GM21367 (cell line): ENCODE measurements at regions not wholly inside any gene's neighbourhood (a gene's known extent, or its start where the extent isn't known, plus 50 kb on each side); places are given as distances from the start of the nearest gene placed in this dataset.
"Not testable (repeated sequence)": the region's sequence is repeated elsewhere in the genome, so short reads cannot be mapped to it uniquely, and the experiment has no call there.

Source experiments
- ATAC-seq: cut with Tn5 transposase; IDR thresholded peaks from one replicate; pipeline ENCODE4 v1.9.1; 2021; ENCODE audit not compliant: unreplicated experiment

DNA sequence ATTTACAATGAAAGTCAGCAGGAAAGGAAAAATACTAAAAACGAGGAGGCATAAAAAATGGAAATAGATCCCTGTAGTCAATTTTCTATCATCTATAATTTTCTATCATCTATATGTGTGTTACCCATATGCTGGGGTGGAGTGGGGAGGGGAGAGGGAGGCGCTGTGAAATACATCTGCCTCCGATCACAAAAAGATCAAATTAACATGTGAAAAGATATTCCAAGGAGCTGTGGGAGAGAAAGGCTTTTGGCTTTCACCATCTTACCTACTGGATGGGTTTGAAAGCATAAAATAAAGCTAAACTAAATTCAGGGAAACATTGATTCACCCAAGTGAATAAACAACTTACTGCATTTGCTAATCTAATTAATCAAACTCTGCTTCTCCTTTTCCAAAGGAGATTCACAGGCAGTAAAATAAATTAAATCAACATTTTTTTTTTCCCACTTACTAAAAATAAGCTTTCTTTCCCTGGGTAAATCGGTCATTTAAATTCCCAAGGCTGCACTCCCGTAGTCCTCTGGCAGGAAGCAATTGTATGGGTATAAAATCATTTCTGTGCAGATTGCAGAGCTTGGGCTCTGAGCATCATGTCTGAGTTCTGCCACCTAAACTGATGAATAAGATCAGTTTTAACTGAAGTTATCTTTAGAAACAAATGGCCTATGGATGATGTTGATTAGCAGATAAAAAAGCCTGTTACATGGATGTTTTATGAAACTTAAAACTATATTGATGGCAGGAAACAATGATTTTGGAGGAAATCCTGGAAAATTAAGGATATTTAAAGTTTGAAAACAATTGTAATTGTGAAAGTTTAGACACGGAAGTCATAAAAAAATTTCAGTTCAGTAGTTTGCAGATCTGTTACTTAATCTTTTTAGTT is 147.9 kb downstream of the SOX4 start:
- no peak for ATAC-seq

DNA sequence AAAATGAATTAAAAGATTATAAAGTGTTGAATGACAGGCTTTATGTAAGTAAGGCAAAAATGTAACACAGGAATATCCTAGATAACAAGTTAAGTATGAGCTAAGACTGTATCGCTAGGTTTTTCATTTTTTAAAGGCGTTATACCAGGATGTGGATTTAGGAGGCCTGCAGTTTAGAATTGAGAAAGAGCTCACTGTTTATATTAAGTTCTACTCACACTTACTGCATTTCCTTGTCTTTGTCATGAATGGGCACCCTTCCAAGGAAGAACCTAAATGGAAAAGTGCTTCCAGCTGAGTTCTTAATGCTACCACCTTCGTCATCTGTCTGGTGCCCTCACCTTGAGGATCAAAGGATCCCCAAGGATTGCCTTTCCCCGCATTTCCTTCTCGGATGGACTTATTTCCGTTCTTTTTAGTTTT is 148.7 kb downstream of the SOX4 start:
- ATAC-seq: no peak

DNA sequence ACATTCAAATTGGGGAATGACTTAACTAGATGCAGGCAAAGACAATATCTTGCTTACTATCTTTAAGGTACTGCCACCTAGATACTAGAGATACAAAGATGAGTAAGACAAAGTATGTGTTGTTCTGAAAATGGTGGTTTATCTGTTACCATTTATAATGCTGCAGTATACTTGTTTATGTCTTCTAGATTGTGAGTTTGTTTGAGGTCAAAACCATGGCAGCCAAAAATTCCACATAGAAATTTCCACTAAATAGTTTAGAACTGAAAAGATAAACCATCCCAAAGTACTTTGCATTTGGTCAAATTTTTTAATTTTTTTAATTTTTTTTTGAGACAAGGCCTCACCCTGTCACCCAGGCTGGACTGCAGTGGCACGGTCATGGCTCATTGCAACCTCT is 150.8 kb downstream of the SOX4 start:
- no peak for ATAC-seq

DNA sequence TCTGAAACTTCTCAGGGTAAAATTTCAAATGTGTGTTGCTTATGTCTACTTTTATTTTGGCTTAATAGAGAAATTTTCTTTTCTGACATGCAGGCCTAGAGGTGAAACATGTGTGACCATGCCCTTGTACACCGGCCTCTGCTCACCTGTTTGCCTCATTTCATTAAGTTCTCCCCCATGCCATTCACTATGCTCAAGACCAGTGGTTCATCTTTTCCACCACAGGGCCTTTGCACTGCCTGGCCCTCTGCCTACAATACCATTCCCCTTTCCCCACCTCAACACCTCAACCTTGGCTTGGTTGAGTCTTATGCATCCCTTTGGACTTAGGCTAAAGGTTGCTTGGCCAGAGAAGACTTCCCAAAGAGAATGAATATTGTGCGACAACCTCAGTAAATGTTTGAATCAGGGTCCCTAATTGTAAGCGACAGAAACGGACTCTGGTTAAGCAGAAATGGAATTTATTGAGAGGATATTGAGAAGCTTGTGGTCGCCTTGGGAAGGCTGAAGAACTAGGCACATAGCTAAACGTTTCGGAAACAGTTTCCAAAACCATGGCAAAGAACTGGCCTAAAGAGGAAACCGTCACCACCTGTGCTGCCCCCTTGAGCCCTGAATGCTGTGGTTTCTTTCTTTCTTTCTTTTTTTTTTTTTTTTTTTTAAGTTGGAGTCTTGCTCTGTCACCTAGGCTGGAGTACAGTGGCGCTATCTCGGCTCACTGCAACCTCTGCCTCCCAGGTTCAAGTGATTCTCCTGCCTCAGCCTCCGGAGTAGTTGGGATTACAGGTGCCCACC is 152.2 kb downstream of the SOX4 start:
- no peak for ATAC-seq

DNA sequence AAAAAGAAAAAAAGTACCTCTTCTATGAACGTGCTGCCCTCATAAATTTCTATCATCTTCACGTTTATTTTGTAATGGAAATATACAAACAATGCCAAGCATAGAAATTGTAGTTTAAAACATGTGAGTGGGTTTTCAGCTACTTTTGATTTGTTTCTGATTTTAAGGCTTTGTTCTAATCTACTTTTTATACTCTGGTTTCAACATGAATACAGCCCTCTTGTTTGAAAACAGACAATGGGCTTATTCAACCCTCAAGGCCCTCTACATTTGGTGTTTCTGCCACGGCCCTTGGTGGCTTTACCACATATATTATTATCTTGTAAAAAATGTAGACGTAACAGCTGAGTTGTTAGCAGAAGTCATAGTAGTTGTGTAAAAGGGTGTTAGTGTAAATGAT is 153.9 kb downstream of the SOX4 start:
- ATAC-seq: no peak

DNA sequence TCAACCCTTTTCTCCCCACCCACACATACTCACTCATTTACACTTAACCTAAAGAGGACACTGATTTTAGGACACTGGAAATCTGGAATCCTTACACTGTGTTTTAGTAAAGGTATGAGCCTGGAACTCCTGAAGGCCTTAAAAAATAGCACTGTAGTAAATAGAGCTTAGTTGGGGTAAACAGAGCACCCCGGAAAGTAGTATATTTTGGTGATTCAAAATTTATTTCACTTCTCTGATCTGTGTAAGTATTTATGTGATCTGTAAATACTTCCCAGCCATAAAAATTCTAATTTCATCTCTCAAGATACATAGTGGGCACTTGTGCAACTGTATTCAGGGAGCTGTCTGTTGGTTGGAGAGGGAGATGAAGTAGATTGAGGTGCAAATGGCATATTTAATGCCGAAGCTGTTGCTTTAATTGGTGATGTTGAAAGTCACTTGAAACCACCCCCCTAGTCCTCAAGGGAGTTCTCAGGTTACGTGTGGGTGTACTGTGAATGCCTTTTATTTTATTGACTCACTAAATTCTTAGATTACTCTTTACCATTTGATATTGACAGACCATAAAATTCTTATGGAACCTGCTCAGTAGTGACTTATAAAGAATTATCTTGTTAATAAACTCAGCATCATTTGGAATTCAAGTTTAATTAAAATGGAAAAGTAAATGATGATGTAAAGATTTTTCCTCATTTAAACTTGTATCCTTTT is 154.9 kb downstream of the SOX4 start:
- ATAC-seq: no peak

DNA sequence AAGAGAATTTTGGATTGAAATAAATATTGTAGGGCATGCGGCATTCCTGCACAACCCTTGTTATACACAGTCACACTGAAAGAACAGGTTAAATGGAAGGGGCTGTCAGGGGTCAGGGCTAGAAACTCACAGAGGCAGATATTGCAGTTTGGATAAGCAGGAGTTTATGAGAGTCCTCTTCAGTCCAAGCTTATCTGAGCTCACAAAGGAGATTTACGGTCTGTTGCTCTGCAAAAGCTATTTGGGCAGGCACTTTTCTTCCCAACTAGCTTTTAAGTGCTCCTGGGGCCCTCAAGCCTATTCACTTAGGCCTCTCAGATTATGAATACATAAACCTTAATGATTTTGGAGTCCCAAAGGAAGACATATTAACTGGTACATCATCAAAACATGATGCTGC is 156.2 kb downstream of the SOX4 start:
- no peak for ATAC-seq

DNA sequence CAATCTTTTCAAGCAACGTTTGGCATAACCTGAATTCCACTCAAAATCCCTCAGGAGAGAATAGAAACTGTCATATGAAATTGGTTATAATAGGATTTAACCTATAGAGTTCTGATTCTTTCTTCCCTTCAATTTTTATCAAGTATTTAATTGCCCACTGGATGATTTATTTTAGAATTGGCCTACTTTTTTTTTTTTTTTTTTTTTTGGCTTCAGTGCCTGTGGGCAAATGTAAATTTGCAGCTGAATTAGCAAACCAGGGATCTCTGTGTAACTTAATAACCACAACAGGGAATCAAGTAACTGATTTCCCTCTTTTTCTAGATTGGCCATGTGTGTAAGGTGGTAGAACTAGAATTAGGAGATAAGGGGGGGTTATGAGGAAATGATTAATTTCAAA is 157.0 kb downstream of the SOX4 start:
- ATAC-seq: no peak

DNA sequence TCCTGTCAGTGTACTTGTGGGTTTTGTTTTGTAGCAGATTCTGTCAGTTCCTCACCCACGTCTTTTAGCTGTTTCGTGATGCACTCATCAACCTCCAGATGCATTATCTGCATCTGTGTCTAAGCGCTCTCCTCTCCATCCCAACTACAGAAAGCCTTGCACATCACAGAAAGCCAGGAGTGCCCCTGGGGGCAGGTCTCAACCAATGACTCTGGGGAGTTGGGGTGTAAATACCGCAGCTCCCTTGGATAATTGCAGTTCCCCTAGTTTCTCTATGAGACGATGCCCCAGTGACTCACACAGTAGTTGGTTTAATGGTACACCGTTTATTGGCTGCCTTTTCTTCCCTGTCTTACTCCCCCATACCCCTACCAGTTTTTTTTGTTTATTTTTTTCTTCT is 158.1 kb downstream of the SOX4 start:
- ATAC-seq: no peak

DNA sequence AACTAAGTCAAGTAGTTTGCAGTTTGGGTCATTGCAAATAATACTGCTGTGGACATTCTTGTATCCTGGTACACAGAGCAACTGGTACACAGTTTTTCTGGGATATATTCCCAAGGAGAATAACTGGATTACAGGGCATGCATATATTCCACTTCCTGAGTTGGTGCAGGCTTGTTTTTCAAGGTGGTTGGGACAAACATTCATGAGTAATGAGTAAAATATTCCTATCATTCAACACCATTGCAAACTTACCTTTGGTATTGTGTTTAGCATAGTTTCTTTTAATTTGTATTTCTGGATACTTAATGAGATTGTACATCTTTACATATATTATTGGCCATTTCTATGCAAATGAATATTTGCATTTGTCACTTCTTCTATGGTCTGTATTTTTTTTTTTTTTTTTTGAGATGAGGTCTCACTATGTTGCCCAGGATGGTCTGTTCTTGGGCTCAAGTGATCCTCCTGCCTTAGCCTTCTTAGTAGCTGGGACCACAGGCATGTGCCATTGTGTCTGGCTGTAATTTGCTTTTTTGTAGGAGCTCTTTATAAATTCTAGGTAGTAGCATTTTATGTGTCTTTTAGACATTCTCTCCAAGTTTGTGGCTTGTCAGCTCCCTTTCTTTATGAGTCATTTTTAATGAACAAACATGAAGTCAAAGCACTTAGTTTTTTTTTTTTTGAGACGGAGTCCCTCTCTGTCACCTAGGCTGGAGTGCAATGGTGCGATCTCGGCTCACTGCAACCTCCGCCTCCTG is 158.7 kb downstream of the SOX4 start:
- ATAC-seq: no peak

DNA sequence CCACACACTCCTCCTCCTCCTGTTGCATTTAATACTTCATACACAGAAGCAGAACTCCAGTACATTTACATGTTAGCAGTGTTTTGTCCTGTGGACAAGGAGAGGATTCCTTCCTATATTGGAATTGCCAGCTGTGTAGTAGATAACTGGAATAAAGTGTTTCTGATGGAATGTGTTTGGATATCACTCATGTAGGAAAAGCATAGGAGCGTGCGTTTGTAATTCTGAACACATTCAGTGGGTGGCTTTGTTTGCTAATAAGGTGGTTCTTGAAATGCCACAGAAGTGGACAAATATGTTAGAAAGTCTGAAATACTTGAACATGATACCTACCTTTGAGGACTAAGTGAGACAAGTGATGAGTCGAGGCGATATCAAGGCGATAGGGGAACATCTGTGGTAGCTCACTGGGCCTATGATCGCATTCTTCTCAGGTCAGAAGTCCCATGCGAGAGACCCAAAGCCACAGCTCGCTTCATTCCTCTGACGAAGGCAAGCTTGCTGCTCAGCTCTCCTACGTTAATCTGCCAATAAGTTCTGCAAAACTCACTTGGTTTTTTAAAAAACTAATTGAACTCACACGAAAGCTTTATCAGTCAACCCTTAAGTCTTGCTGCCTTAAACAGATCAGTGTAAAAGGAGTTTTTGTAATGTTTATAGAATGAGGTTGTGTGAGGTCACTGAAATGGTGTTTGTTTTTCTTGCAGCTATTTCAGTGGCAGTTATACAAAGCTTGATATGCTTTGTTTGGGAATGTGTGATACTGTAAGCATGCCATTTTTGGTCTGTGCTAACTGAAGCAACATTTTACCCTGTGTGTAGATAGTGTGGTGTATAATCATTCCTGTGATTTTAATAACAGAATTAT is 159.9 kb downstream of the SOX4 start:
- no peak for ATAC-seq

DNA sequence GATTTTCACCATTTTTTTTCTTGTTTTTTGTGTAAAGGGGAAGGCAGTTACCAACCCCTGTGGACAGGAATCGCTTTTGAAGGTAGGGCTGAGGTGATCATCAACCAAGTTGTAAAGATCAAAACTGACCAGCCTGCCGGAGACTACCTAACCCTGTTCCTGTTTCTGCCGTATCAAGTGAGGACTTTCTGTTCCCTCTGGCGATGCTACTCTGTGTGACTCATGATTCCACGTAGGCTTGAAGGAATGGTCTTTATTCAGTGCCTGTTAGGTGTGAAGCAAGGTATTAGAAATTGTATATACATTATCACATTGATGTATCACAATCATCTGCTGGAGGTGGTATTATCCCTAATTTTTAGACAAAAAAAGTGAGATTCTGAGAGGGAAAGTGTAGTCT is 161.3 kb downstream of the SOX4 start:
- ATAC-seq: no peak

DNA sequence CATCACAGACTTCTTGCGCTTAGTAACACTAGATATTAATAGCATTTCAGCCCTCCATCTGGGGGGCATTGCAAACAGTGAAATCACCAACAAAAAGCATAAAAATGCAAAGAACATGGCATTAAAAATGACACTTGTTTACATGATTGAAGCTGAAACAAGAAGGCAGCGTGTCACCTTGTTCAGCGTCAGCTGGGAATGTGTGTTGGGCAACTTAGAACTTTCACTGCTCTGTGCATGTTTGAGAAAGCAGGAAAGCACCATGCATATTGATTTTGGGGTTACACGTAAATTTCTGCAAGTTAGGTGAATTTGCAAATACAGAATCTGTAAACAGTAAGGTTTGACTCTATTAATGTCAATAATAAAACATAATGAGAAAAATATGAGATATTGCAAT is 162.9 kb downstream of the SOX4 start:
- ATAC-seq: no peak

DNA sequence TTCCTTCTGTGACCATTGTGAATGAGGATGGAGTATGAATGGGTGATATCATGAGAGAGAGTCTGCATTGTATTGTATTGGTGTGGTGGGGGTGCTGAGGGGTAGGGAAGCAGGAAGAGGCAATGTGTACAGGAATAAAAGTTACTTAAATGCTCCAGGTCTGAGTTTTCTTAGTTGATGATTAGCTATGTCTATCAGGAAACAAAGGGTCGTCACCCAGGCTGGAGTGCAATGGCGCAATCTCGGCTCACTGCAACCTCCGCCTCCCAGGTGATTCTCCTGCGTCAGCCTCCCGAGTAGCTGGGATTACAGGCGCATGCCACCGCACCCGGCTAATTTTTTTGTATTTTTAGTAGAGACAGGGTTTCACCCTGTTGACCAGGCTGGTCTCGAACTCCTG is 163.8 kb downstream of the SOX4 start:
- not testable (repeated sequence) for ATAC-seq

DNA sequence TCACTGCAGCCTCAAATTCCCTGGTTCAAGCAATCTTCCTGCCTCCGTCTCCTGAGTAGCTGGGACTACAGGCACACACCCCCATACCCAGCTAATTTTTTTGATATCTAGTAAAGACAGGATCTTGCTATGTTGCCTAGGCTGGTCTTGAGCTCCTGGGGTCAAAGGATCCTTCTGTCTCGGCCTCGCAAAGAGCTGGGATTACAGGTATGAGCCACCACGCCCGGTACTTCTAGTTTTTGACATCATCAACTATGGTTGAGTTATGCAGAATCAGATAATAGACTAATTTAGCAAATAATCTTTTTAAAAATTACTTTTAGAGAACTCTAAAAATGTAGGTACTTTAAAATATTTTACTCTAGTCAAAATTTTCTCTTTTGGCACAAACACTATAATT is 166.2 kb downstream of the SOX4 start:
- ATAC-seq: no peak

DNA sequence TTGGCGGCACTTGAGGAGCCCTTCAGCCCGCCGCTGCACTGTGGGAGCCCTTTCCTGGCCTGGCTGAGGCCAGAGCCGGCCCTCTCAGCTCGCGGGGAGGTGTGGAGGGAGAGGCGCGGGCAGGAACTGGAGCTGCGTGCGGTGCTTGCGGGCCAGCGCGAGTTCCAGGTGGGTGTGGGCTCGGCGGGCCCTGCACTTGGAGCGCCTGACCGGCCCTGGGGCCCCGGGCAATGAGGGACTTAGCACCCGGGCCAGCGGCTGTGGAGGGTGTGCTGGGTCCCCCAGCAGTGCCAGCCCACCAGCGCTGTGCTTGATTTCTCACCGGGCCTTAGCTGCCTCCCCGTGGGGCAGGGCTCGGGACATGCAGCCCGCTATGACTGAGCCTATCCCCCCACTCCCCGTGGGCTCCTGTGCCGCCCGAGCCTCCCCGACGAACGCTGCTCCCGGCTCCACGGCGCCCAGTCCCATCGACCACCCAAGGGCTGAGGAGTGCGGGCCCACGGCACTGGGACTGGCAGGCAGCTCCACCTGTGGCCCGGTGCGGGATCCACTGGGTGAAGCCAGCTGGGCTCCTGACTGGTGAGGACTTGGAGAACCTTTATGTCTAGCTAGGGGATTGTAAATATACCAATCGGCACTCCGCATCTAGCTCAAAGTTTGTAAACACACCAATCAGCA is 167.6 kb downstream of the SOX4 start:
- not testable (repeated sequence) for ATAC-seq

DNA sequence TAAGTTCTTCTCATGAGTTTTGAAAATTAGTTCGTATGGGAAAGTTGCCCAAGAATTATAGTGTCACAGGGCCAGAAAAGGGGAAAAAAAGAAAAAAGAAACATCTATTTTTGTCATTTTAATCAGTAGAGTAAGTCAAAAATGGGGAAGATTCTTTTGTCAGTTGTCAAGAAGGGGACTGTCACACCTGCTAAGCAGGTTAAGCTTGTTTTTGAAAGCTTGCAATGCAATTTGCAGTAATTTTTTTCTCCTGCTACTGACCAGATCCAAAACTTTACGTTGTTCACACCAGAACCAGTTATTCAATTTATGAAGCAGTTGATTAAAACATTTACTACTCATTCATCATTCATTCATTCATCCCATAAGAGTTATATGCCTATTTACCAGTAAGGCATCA is 171.4 kb downstream of the SOX4 start:
- ATAC-seq: no peak

DNA sequence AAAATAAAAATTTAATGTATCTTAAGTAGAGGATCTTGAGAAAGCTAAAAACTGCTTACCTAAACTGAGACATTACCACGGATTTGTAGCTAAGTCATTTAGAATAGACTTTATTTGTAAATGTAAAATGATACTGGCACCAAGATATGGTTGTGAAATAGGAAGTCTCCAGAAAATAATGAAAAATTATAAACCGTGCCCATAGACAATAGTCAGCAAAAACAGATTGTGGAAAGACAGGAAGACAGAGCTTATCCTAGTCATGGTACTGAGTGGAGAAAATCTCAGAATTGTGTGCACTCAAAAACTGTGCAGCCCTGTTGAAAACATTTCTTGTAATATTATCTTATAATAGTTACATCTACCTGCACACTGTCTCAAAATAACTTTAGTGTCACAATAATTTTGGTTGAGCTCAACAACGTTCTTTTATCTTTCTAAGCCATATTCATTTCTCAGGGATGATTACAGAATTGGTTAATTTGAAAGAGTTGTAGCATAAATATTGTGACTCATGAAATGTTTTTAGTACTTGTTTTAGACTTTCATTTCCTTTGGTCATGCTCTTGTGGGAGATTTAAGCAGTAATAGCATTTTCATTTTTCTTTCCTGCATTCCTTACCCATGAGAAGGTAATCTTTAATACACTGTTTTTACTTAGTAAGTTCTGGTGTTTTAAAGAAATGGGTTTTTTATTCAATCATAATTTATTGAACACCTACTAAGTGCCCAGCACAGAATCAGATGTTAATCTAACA is 174.5 kb downstream of the SOX4 start:
- ATAC-seq: no peak

DNA sequence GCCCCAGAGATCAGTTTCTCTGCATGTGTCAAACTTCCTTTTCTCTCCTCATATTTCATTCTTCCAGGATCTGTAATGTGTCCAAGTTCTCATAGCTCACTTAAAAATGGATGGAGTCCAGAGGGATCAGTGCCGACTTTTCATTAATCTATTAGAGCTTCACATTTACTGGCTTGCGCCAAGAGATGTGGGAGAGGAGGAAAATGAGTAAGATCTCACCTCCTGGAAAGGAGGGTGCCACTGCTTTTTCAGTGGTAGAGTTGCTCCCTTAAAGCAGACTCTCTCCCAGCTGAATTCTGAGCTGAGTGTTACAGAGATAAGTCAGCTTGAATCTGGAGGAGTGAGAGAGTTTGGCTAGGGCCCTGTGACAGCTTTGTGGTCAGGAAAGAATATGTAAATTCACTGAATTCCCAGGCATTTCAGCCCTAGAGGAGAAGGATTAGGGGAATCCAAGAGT is 175.9 kb downstream of the SOX4 start:
- ATAC-seq: no peak
